ENCODE measurements at regions not wholly inside any gene's neighbourhood (a gene's known extent, or its start where the extent isn't known, plus 50 kb on each side); places are given as distances from the start of the nearest gene placed in this dataset.

- TF ChIP-seq CTCF (IDR thresholded peaks at IDR 0.05; ENCODE audit: low read depth, low read length, missing input control) = no peak
- TF ChIP-seq EGR1 (IDR thresholded peaks at IDR 0.05; ENCODE audit: low read depth in 2 of 2) = no peak
- TF ChIP-seq TAF1 (conservative IDR thresholded peaks at IDR 0.05) = no peak
- TF ChIP-seq REST (IDR thresholded peaks at IDR 0.05) = no peak
- TF ChIP-seq, protein P1, sequence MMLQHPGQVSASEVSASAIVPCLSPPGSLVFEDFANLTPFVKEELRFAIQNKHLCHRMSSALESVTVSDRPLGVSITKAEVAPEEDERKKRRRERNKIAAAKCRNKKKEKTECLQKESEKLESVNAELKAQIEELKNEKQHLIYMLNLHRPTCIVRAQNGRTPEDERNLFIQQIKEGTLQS (IDR thresholded peaks at IDR 0.05) = no peak
- no peak for TF ChIP-seq RAD21 (IDR thresholded peaks at IDR 0.05)
- no peak for TF ChIP-seq SP1 (IDR thresholded peaks at IDR 0.05)
- TF ChIP-seq, protein P2, sequence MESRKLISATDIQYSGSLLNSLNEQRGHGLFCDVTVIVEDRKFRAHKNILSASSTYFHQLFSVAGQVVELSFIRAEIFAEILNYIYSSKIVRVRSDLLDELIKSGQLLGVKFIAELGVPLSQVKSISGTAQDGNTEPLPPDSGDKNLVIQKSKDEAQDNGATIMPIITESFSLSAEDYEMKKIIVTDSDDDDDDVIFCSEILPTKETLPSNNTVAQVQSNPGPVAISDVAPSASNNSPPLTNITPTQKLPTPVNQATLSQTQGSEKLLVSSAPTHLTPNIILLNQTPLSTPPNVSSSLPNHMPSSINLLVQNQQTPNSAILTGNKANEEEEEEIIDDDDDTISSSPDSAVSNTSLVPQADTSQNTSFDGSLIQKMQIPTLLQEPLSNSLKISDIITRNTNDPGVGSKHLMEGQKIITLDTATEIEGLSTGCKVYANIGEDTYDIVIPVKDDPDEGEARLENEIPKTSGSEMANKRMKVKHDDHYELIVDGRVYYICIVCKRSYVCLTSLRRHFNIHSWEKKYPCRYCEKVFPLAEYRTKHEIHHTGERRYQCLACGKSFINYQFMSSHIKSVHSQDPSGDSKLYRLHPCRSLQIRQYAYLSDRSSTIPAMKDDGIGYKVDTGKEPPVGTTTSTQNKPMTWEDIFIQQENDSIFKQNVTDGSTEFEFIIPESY (IDR thresholded peaks at IDR 0.05) = no peak
- TF ChIP-seq JUND (IDR thresholded peaks at IDR 0.05) = no peak
- TF ChIP-seq RXRA (IDR thresholded peaks at IDR 0.05) = no peak
Observed at GRCh38 chr6:9890893-9891292, 524.0 kb downstream of the TFAP2A start.

Data from liver (tissue), 3 donors.